ENCODE measurements at regions not wholly inside any gene's neighbourhood (a gene's known extent, or its start where the extent isn't known, plus 50 kb on each side); places are given as distances from the start of the nearest gene placed in this dataset.

DNA sequence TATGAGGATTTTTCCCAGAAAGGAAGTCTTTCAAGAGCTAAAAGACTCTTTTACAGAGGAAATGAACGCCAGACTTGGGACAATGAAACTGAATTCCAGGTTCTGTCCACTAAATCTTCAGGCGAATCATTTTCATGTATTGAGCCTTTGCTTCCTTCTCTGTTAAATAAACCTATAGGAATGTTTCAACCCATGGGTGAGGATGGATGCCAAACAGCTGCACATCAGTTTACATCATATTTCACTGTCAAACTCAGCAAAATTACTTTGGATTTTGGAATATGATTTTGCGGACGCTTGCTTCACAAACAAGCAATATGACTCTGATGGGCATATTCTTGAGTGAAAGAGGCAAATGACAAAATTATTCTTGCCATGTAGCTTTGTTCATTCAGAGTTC is 256.1 kb upstream of the ZNF521 start:
- no peak for ATAC-seq
- Histone ChIP-seq H3K27me3 (ENCODE audit: insufficient read depth, low read length) (no peaks in the 10 kb centered on the region), H3K4me1 (ENCODE audit: control insufficient read depth in 1 of 2, insufficient read depth in 2 of 2, low read length in 2 of 2) (no peaks in the 10 kb centered on the region), H3K9ac (ENCODE audit: low read length) (no peak overlapping the region), H2AFZ (ENCODE audit: low read depth, low read length, poor library complexity, severe bottlenecking) (no peak overlapping the region), H3K79me2 (ENCODE audit: insufficient read depth, low read length) (no peaks in the 10 kb centered on the region), H3K4me3 (replicated peaks in 1 of 2; ENCODE audit: low read depth in 1 of 2, low read length in 2 of 2) (no peak overlapping the region), H3K9me3 (ENCODE audit: control insufficient read depth in 1 of 2, insufficient read depth in 1 of 2, low read depth in 1 of 2, low read length in 2 of 2) (no peaks in the 10 kb centered on the region), H3K27ac (ENCODE audit: low read depth, low read length) (no peak overlapping the region), H3K4me2 (ENCODE audit: low read length) (no peak overlapping the region), H3K9me2 (ENCODE audit: insufficient read depth) (no peaks in the 10 kb centered on the region), H4K20me1 (ENCODE audit: insufficient read depth) (no peaks in the 10 kb centered on the region), H3K36me3 (ENCODE audit: control insufficient read depth in 1 of 2, insufficient read depth in 2 of 2, low read length in 2 of 2) (no peaks in the 10 kb centered on the region)
- TF ChIP-seq CBX3 (IDR thresholded peaks at IDR 0.05; ENCODE audit: low read depth) (no peak), ELF1 (IDR thresholded peaks at IDR 0.05; ENCODE audit: borderline replicate concordance, low read depth) (no peak), TCF7L2 (IDR thresholded peaks at IDR 0.05; ENCODE audit: borderline replicate concordance, extremely low read depth, insufficient read depth, insufficient read length) (no peak), EGR1 (IDR thresholded peaks at IDR 0.05; ENCODE audit: low read depth) (no peak), RAD21 (IDR thresholded peaks at IDR 0.05; ENCODE audit: low read depth) (no peak), JUND (IDR thresholded peaks at IDR 0.05) (no peak), CEBPB (IDR thresholded peaks at IDR 0.05; ENCODE audit: low read depth) (no peak), SRF (IDR thresholded peaks at IDR 0.05; ENCODE audit: low read depth) (no peak), ZNF274 (IDR thresholded peaks at IDR 0.05; ENCODE audit: low read depth, low read length) (no peak), FOSL1 (IDR thresholded peaks at IDR 0.05; ENCODE audit: low read depth) (no peak), SP1 (IDR thresholded peaks at IDR 0.05; ENCODE audit: low read depth) (no peak), SIN3A (IDR thresholded peaks at IDR 0.05; ENCODE audit: low read depth) (no peak), POLR2A (IDR thresholded peaks at IDR 0.05; ENCODE audit: borderline replicate concordance, extremely low read depth, insufficient read depth, insufficient read length) (no peak), EZH2phosphoT487 (IDR thresholded peaks at IDR 0.05; ENCODE audit: borderline replicate concordance) (no peak), POLR2AphosphoS5 (IDR thresholded peaks at IDR 0.05; ENCODE audit: low read depth, low read length) (no peak)
- TF ChIP-seq, protein P1, sequence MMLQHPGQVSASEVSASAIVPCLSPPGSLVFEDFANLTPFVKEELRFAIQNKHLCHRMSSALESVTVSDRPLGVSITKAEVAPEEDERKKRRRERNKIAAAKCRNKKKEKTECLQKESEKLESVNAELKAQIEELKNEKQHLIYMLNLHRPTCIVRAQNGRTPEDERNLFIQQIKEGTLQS (IDR thresholded peaks at IDR 0.05) = no peak
- TF ChIP-seq, protein P2, sequence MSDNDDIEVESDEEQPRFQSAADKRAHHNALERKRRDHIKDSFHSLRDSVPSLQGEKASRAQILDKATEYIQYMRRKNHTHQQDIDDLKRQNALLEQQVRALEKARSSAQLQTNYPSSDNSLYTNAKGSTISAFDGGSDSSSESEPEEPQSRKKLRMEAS (IDR thresholded peaks at IDR 0.05) = no peak
- TF ChIP-seq, protein P3, sequence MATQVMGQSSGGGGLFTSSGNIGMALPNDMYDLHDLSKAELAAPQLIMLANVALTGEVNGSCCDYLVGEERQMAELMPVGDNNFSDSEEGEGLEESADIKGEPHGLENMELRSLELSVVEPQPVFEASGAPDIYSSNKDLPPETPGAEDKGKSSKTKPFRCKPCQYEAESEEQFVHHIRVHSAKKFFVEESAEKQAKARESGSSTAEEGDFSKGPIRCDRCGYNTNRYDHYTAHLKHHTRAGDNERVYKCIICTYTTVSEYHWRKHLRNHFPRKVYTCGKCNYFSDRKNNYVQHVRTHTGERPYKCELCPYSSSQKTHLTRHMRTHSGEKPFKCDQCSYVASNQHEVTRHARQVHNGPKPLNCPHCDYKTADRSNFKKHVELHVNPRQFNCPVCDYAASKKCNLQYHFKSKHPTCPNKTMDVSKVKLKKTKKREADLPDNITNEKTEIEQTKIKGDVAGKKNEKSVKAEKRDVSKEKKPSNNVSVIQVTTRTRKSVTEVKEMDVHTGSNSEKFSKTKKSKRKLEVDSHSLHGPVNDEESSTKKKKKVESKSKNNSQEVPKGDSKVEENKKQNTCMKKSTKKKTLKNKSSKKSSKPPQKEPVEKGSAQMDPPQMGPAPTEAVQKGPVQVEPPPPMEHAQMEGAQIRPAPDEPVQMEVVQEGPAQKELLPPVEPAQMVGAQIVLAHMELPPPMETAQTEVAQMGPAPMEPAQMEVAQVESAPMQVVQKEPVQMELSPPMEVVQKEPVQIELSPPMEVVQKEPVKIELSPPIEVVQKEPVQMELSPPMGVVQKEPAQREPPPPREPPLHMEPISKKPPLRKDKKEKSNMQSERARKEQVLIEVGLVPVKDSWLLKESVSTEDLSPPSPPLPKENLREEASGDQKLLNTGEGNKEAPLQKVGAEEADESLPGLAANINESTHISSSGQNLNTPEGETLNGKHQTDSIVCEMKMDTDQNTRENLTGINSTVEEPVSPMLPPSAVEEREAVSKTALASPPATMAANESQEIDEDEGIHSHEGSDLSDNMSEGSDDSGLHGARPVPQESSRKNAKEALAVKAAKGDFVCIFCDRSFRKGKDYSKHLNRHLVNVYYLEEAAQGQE (IDR thresholded peaks at IDR 0.05; ENCODE audit: low read depth) = no peak
- TF ChIP-seq, protein P4, sequence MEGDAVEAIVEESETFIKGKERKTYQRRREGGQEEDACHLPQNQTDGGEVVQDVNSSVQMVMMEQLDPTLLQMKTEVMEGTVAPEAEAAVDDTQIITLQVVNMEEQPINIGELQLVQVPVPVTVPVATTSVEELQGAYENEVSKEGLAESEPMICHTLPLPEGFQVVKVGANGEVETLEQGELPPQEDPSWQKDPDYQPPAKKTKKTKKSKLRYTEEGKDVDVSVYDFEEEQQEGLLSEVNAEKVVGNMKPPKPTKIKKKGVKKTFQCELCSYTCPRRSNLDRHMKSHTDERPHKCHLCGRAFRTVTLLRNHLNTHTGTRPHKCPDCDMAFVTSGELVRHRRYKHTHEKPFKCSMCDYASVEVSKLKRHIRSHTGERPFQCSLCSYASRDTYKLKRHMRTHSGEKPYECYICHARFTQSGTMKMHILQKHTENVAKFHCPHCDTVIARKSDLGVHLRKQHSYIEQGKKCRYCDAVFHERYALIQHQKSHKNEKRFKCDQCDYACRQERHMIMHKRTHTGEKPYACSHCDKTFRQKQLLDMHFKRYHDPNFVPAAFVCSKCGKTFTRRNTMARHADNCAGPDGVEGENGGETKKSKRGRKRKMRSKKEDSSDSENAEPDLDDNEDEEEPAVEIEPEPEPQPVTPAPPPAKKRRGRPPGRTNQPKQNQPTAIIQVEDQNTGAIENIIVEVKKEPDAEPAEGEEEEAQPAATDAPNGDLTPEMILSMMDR (IDR thresholded peaks at IDR 0.05 in 2 of 3, conservative IDR thresholded peaks at IDR 0.05 in 1 of 3; ENCODE audit: borderline replicate concordance in 1 of 3, insufficient read depth in 1 of 3, low read depth in 2 of 3, low read length in 2 of 3) = no peak
- ChIA-PET RAD21 (ENCODE audit: low non-redundant PET in 1 of 2, low total read pairs in 2 of 2, uncharacterized antibody in 2 of 2, unreplicated experiment in 2 of 2) (no interaction called here), POLR2A (no interaction called here), CTCF (no interaction called here)
- intact Hi-C loops (cut with micrococcal nuclease) = no loop called here
- no TSS peak for BruUV-seq (replicated peaks)
- no peak for DNase-seq (ENCODE audit: low read depth, low spot score)

Measured in HCT116 (cell line).